ENCODE measurements at regions not wholly inside any gene's neighbourhood (a gene's known extent, or its start where the extent isn't known, plus 50 kb on each side); places are given as distances from the start of the nearest gene placed in this dataset.

DNA sequence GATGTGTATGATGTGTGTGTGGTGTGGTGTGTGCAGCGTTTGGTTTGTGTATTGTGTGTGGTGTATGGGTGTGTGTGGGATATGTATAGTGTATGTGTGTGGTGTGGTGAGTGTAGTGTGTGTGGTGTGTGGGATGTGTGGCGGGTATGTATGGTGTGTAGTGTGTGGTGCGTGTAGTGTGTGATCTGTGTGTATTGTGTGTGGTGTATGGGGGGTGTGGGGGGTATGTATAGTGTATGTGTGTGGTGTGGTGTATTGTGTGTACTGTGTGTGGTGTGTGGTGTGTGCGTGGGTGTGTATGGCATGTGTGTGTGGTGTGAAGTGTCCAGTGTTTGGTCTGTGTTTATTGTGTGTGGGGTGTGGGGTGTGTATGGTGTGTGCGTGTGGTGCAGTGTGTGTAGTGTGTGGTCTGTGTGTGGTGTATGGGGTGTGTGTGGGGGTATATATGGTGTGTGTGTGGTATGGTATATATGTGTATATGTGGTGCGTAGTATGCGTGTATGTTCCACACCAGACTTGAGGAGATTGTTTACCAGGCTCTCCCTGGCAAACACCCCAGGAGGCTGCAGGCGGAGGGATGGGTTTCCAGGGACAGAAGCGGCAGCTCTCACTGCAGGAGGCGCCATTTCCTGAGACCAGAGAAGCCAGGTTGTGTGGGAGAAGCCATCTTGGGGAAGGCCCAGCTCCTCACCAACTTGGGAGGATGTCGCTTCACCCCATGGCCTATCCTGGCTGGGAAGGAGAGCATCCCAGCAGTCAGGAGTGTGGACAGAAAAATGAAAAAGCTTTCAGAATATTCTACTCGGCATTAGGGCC, 138.1 kb downstream of the NXNL2 start:
- Mint-ChIP-seq H3K4me3 (no peak overlapping the region), H3K36me3 (ENCODE audit: low read depth) (no peaks in the 10 kb centered on the region), H3K4me1 (no peaks in the 10 kb centered on the region), H3K27me3 (no peaks in the 10 kb centered on the region), H3K27ac (no peak overlapping the region)
- DNase-seq (no peak), ATAC-seq (no peak)
- H3K9me3 ChIP-seq (ENCODE audit: control insufficient read depth, low read length, poor library complexity, severe bottlenecking), result no peaks in the 10 kb centered on the region

DNA sequence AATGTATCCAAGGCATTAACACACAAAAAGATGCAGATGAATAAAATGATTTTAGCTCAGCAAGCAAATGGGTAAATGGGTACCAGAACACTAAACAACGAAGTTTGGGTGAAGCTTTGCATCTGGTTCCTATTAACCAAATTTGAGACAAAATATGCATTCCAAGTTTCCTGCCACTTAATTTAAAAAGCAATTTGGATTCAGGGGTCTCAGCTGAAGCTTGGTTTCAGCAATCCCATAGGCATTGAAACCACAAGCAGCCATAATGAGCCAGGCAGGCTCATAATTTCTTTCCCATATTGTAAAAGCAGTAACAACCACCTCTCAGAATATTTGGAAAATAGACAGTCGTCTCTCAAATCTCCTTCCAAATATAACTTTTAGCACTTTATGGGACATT, 138.9 kb downstream of the NXNL2 start:
- ATAC-seq (no peak), DNase-seq (no peak)
- H3K9me3 ChIP-seq (ENCODE audit: control insufficient read depth, low read length, poor library complexity, severe bottlenecking), result no peaks in the 10 kb centered on the region
- H3K36me3 Mint-ChIP-seq (ENCODE audit: low read depth), result no peaks in the 10 kb centered on the region
- H3K4me1 Mint-ChIP-seq, result no peaks in the 10 kb centered on the region
- H3K27me3 Mint-ChIP-seq, result no peaks in the 10 kb centered on the region
- no peak overlapping the region for H3K4me3 Mint-ChIP-seq
- H3K27ac Mint-ChIP-seq, result no peak overlapping the region

GRCh38 chr9:88676644-88677043, 141.7 kb downstream of the NXNL2 start:
- Mint-ChIP-seq H3K36me3 (ENCODE audit: low read depth) (no peaks in the 10 kb centered on the region), H3K27me3 (no peaks in the 10 kb centered on the region), H3K4me3 (no peak overlapping the region), H3K27ac (no peak overlapping the region), H3K4me1 (peaks cover 3% of the 10 kb centered on the region)
- ATAC-seq (no peak), DNase-seq (no peak)
- no peaks in the 10 kb centered on the region for H3K9me3 ChIP-seq (ENCODE audit: control insufficient read depth, low read length, poor library complexity, severe bottlenecking)

DNA sequence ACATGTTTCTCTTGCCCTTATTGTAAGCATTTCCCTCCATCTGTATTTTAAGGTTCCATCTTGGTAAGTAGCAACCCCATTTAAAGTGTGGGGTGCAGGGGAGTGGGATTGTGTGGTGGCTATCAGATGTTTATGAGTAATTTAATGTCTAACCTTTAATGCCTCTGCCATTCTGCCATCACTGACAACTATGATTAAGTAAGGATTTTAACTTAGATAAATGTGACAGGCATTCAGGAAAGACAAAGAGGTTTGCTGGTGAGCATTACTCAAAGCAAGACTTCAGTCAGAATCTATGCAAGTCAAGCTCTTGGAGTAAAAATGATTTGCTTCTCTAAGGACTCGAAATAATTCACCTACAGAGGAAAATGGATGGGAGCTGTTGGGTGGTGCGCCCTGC, 143.0 kb downstream of the NXNL2 start:
- DNase-seq (no peak), ATAC-seq (no peak)
- no peaks in the 10 kb centered on the region for H3K9me3 ChIP-seq (ENCODE audit: control insufficient read depth, low read length, poor library complexity, severe bottlenecking)
- no peak overlapping the region for H3K4me3 Mint-ChIP-seq
- no peak overlapping the region for H3K27ac Mint-ChIP-seq
- H3K27me3 Mint-ChIP-seq, result no peaks in the 10 kb centered on the region
- no peaks in the 10 kb centered on the region for H3K36me3 Mint-ChIP-seq (ENCODE audit: low read depth)
- peaks cover 3% of the 10 kb centered on the region for H3K4me1 Mint-ChIP-seq

GRCh38 chr9:88678431-88678830, 143.5 kb downstream of the NXNL2 start:
- Mint-ChIP-seq H3K27ac (no peak overlapping the region), H3K36me3 (ENCODE audit: low read depth) (no peaks in the 10 kb centered on the region), H3K4me3 (no peak overlapping the region), H3K27me3 (no peaks in the 10 kb centered on the region), H3K4me1 (peaks cover 3% of the 10 kb centered on the region)
- no peak for DNase-seq
- ATAC-seq, result no peak
- H3K9me3 ChIP-seq (ENCODE audit: control insufficient read depth, low read length, poor library complexity, severe bottlenecking), result no peaks in the 10 kb centered on the region

GRCh38 chr9:88680041-88680440, 145.1 kb downstream of the NXNL2 start:
- Mint-ChIP-seq H3K36me3 (ENCODE audit: low read depth) (no peaks in the 10 kb centered on the region), H3K27ac (no peak overlapping the region), H3K4me3 (no peak overlapping the region), H3K27me3 (no peaks in the 10 kb centered on the region), H3K4me1 (peaks cover 3% of the 10 kb centered on the region)
- ATAC-seq (no peak), DNase-seq (no peak)
- H3K9me3 ChIP-seq (ENCODE audit: control insufficient read depth, low read length, poor library complexity, severe bottlenecking), result no peaks in the 10 kb centered on the region

GRCh38 chr9:88680505-88681160, 145.7 kb downstream of the NXNL2 start:
- ATAC-seq, result no peak

GRCh38 chr9:88681434-88681833, 146.5 kb downstream of the NXNL2 start:
- ATAC-seq, result no peak
- peaks cover 3% of the 10 kb centered on the region for H3K4me1 Mint-ChIP-seq
- no peak overlapping the region for H3K4me3 Mint-ChIP-seq

More at GRCh38 chr9:88680505-88681160, 145.7 kb downstream of the NXNL2 start:
- Mint-ChIP-seq H3K4me3 (no peak overlapping the region), H3K27ac (no peak overlapping the region), H3K27me3 (no peaks in the 10 kb centered on the region), H3K36me3 (ENCODE audit: low read depth) (no peaks in the 10 kb centered on the region), H3K4me1 (peaks cover 3% of the 10 kb centered on the region)
- no peak for DNase-seq
- no peaks in the 10 kb centered on the region for H3K9me3 ChIP-seq (ENCODE audit: control insufficient read depth, low read length, poor library complexity, severe bottlenecking)

DNA sequence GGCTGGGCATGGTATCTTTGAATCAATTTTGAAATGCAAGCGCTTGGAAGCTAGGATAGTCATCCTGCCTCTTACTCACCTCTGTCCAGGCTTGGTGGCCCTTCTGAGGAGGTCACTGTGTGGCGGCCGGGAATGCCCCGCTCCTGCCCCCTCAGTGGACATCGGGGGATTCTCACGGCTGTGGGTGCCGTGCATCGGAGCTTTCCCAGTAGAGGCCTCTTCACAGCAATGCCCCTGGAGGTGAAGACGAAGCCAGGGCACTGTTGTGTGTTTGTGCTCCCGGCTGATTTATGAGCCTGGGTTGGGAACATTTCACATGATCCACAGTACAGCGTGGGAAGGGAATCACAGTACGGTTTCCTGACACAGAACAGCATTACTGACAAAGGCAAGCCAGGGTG, 147.5 kb downstream of the NXNL2 start:
- ATAC-seq (no peak), DNase-seq (no peak)
- H3K9me3 ChIP-seq (ENCODE audit: control insufficient read depth, low read length, poor library complexity, severe bottlenecking), result no peaks in the 10 kb centered on the region
- Mint-ChIP-seq H3K27ac (no peak overlapping the region), H3K4me3 (no peak overlapping the region), H3K36me3 (ENCODE audit: low read depth) (no peaks in the 10 kb centered on the region), H3K4me1 (peaks cover 3% of the 10 kb centered on the region), H3K27me3 (no peaks in the 10 kb centered on the region)

More at GRCh38 chr9:88681434-88681833, 146.5 kb downstream of the NXNL2 start:
- Mint-ChIP-seq H3K36me3 (ENCODE audit: low read depth) (no peaks in the 10 kb centered on the region), H3K27me3 (no peaks in the 10 kb centered on the region), H3K27ac (no peak overlapping the region)
- DNase-seq, result no peak
- H3K9me3 ChIP-seq (ENCODE audit: control insufficient read depth, low read length, poor library complexity, severe bottlenecking), result no peaks in the 10 kb centered on the region

- H3K9me3 ChIP-seq (ENCODE audit: control insufficient read depth, low read length, poor library complexity, severe bottlenecking), result no peaks in the 10 kb centered on the region
- ATAC-seq (no peak), DNase-seq (no peak)
- Mint-ChIP-seq H3K27ac (no peak overlapping the region), H3K27me3 (peaks cover 6% of the 10 kb centered on the region), H3K36me3 (ENCODE audit: low read depth) (no peaks in the 10 kb centered on the region), H3K4me3 (no peak overlapping the region), H3K4me1 (peaks cover 3% of the 10 kb centered on the region)
Observed at GRCh38 chr9:88684046-88684445, 149.1 kb downstream of the NXNL2 start.

DNA sequence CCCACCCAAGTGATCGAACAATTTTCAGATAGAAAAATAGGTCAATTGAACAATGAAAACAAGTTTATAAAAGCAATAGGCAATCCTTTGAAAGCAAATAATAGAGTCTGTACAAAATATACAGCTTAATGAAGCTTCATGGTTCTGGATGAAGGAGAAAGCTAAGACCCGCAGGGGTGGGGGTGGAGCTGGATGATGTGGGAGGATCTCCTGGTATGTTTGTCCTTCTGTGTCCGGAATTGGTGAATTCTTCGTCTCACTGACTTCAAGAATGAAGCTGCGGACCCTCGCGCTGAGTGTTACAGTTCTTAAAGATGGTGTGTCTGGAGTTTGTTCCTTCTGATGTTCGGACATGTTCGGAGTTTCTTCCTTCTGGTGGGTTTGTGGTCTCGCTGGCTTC, 149.9 kb downstream of the NXNL2 start:
- ATAC-seq (no peak), DNase-seq (no peak)
- H3K36me3 Mint-ChIP-seq (ENCODE audit: low read depth), result no peaks in the 10 kb centered on the region
- no peaks in the 10 kb centered on the region for H3K9me3 ChIP-seq (ENCODE audit: control insufficient read depth, low read length, poor library complexity, severe bottlenecking)
- peaks cover 3% of the 10 kb centered on the region for H3K4me1 Mint-ChIP-seq
- H3K27me3 Mint-ChIP-seq, result peaks cover 6% of the 10 kb centered on the region
- no peak overlapping the region for H3K27ac Mint-ChIP-seq
- no peak overlapping the region for H3K4me3 Mint-ChIP-seq

DNA sequence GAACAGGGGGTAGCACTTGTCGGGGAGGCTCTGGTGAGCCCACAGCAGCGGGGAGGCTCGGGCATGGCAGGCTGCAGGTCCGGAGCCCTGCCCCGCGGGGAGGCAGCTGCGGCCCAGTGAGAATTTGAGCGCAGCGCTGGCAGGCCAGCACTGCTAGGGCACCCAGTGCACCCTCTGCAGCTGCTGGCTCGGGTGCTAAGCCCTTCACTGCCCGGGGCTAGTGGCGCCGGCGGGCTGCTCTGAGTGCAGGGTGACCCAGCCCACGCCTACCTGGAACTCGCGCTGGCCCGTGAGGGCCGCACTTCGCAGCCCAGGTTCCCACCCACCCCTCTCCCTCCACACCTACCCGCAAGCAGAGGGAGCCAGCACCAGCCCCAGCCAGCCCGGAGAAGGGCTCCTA, 151.0 kb downstream of the NXNL2 start:
- Mint-ChIP-seq H3K4me3 (no peak overlapping the region), H3K36me3 (ENCODE audit: low read depth) (no peaks in the 10 kb centered on the region), H3K4me1 (no peaks in the 10 kb centered on the region)

DNA sequence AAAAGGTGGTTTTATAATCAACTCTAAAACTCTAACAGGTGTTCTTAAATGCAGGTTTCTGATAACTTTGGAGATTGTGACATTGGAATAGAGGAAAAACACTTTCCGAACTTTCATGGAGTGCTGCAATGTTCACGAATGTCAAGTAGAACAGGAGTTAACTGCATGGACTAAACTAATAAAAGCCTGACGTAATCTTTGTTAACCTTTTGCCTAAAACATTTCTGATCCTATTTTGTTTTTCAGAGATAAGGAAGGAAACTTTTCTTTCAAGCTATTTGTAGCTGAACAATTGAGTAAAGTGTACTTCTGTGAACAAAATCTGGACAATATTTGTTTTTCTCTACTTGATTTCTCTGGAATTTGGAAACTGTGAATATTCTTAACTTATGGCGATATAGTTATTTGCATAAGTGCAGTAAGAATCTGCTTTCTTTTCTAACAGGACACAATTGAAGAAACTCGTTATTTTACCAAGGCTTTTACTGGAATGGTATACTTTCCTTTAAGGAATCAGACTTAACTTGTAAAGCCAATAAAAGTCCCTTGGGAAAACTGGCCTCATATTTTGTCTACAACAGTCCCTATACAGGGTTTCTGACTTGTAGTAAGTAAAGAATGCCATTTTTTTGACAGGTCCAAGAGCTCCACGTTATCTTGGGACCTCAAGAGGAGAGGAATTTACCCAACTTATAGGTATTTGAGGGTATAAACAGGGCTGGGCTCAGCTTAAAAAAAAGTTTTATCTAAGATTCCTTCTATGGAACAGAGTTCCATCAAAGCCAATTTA, 154.7 kb downstream of the NXNL2 start:
- H3K9me3 ChIP-seq (ENCODE audit: control insufficient read depth, low read length, poor library complexity, severe bottlenecking), result no peaks in the 10 kb centered on the region
- Mint-ChIP-seq H3K36me3 (ENCODE audit: low read depth) (no peaks in the 10 kb centered on the region), H3K27ac (no peak overlapping the region), H3K4me3 (no peak overlapping the region), H3K27me3 (peaks cover 18% of the 10 kb centered on the region), H3K4me1 (no peaks in the 10 kb centered on the region)
- DNase-seq (no peak), ATAC-seq (no peak)

More for the DNA sequence above, 151.0 kb downstream of the NXNL2 start:
- H3K9me3 ChIP-seq (ENCODE audit: control insufficient read depth, low read length, poor library complexity, severe bottlenecking), result no peaks in the 10 kb centered on the region
- H3K27ac Mint-ChIP-seq, result no peak overlapping the region
- ATAC-seq, result no peak
- peaks cover 6% of the 10 kb centered on the region for H3K27me3 Mint-ChIP-seq
- no peak for DNase-seq
